Left lung (tissue), 4 donors: ENCODE measurements at regions not wholly inside any gene's neighbourhood (a gene's known extent, or its start where the extent isn't known, plus 50 kb on each side); places are given as distances from the start of the nearest gene placed in this dataset.

ENCODE experiments used
- ATAC-seq: fragments of 200-7000 bp; cut with Tn5 transposase; one replicate; pipeline ENCODE4 v1.9.1; 2020; ENCODE audit warnings: moderate library complexity
- DNase-seq, 4 donors: peaks; one replicate each; pipeline ENCODE4 v3.0.0-alpha.2; 2013 to 2020
- H3K27ac ChIP-seq, 2 donors: fragments of 200-600 bp; sonication (generic) in 1 of 2; one replicate each; pipeline versions ENCODE4 v1.5.0 to v1.8.0; 2020 to 2021
- H3K27me3 ChIP-seq, 2 donors: fragments of 200-600 bp; sonication (generic) in 1 of 2; one replicate each; pipeline versions ENCODE4 v1.5.0 to v1.8.0; 2020 to 2021
- H3K36me3 ChIP-seq, 2 donors: fragments of 200-600 bp; sonication (generic) in 1 of 2; one replicate each; pipeline versions ENCODE4 v1.5.0 to v1.8.0; 2020 to 2021
- H3K4me1 ChIP-seq, 2 donors: fragments of 200-600 bp; one replicate each; pipeline ENCODE4 v1.8.0; 2021
- H3K4me3 ChIP-seq, 2 donors: fragments of 200-600 bp; sonication (generic) in 1 of 2; one replicate each; pipeline versions ENCODE4 v1.5.0 to v1.8.0; 2020 to 2021; ENCODE audit warnings: mild to moderate bottlenecking in 1 of 2
- H3K9me3 ChIP-seq, 2 donors: fragments of 200-600 bp; sonication (generic) in 1 of 2; one replicate each; pipeline versions ENCODE4 v1.5.0 to v1.8.0; 2020 to 2021
- intact Hi-C, 2 donors: fragments of 100-400 bp; cut with DNase I; formaldehyde crosslinking; loops; one replicate each; pipeline versions ENCODE4 v1.11.2 to v1.14.2; 2022
- TF ChIP-seq, protein P1 (sequence below), 2 donors: fragments of 200-600 bp; sonication (generic) in 1 of 2; IDR thresholded peaks; one replicate each; pipeline versions ENCODE4 v1.5.0 to v1.8.0; 2021; ENCODE audit warnings: antibody characterized with exemption in 2 of 2
- donor health status: DM: no; HTN: yes; CAD: no.
- donor health status: DM: no; HTN: no; CAD: no.

DNA sequence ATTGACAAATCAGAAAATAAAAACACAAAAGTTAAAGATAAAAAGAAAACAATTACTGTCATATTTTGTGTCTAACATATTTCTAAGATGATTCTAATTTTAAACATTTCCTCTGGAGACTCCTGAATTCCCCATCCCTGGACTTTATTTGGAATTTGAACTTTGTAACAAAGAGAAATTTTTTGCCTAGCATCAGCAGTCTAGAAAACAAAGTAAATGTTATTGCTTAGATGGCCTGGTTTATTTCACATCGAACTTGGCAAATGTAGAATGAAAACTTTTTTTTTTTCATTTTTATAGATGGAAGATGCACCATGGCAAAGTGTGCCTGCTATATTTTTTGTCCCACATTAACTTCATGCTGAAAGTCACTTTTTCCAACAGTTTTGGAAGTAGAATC, 159.1 kb downstream of the TBX18 start:
- no peak overlapping the region for H3K27ac ChIP-seq
- no peak overlapping the region for H3K4me3 ChIP-seq
- TF ChIP-seq, protein P1, sequence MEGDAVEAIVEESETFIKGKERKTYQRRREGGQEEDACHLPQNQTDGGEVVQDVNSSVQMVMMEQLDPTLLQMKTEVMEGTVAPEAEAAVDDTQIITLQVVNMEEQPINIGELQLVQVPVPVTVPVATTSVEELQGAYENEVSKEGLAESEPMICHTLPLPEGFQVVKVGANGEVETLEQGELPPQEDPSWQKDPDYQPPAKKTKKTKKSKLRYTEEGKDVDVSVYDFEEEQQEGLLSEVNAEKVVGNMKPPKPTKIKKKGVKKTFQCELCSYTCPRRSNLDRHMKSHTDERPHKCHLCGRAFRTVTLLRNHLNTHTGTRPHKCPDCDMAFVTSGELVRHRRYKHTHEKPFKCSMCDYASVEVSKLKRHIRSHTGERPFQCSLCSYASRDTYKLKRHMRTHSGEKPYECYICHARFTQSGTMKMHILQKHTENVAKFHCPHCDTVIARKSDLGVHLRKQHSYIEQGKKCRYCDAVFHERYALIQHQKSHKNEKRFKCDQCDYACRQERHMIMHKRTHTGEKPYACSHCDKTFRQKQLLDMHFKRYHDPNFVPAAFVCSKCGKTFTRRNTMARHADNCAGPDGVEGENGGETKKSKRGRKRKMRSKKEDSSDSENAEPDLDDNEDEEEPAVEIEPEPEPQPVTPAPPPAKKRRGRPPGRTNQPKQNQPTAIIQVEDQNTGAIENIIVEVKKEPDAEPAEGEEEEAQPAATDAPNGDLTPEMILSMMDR (IDR thresholded peaks at IDR 0.05), result no peak
- ATAC-seq (no peak), DNase-seq (no peak)
- intact Hi-C loops, result no loop called here
- H3K27me3 ChIP-seq, result no peaks in the 10 kb centered on the region
- no peaks in the 10 kb centered on the region for H3K36me3 ChIP-seq
- H3K4me1 ChIP-seq, result no peaks in the 10 kb centered on the region
- no peaks in the 10 kb centered on the region for H3K9me3 ChIP-seq

DNA sequence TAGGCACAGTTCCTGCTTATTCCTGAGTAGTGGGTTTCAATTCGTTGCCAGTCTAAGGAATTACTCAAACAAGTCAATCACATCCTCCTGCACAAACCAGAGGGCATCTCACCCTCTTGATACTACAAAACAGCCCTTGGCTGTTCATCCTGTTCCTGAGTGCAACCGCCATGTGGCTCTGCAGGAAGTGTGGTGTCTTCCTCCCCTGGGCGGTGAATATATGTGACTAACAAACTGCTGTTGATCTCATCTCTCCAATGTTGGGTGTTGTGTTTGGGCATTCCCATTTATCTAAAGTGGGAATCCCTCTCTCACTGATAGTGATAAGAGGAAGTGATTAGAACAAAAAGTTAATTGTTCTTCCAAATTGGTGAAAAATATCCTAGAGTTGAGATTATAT, 163.0 kb downstream of the TBX18 start:
- no peaks in the 10 kb centered on the region for H3K9me3 ChIP-seq
- H3K27me3 ChIP-seq, result no peaks in the 10 kb centered on the region
- ATAC-seq (no peak), DNase-seq (no peak)
- intact Hi-C loops, result no loop called here
- H3K27ac ChIP-seq, result no peak overlapping the region
- TF ChIP-seq, protein P1 (IDR thresholded peaks at IDR 0.05), result no peak
- no peaks in the 10 kb centered on the region for H3K36me3 ChIP-seq
- no peak overlapping the region for H3K4me3 ChIP-seq
- H3K4me1 ChIP-seq, result no peaks in the 10 kb centered on the region

DNA sequence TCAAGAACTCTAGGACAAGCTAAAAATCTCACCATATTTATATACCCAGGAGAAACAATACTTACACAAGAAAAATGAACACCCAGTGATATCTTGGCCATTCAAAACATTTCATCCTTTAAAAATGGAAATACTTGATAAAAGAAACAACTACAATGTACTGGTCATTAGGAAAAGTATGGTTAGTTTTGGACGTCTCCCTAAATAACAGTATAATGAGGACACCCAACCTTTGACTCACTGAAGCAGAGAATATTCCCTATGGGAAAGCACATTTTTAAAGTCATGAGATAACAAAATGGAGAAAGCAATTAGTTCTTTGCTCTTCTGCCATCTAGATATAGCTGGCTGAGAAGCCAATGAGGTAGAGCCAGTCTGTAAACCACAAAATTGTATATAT, 164.4 kb downstream of the TBX18 start:
- Histone ChIP-seq H3K27me3 (no peaks in the 10 kb centered on the region), H3K27ac (no peak overlapping the region), H3K4me1 (no peaks in the 10 kb centered on the region), H3K36me3 (no peaks in the 10 kb centered on the region), H3K4me3 (no peak overlapping the region), H3K9me3 (no peaks in the 10 kb centered on the region)
- no peak for DNase-seq
- TF ChIP-seq, protein P1 (IDR thresholded peaks at IDR 0.05), result no peak
- intact Hi-C loops, result no loop called here
- no peak for ATAC-seq

DNA sequence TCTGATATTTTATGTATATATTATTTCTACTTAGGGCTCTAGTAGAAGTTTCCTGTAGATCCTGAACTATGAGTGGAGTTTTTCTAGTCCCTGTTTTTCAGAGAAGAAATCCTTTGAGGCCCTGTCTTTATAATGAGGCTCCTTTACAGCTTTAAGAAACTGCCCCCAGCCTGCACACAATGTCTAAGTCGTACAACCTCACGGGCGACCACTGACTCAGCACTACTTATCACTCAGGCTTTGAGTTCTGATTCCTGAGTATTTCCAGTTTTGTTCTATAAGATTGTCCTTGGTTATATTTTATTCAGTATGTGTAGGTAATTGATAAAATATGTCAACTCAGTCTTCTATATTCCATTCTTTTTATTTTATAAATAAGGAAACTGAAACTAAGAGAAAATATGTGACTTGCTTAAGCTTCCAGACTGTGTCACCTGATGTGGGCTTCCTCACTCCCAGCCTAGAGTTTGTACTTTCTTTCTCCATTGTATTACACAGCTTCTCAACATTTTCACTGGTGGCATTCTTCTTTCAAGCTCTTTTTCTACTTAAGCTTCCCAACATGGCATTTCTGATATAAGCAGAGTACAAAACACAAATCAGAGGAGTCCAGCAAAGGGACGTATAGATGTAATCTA, 167.0 kb downstream of the TBX18 start:
- intact Hi-C loops, result no loop called here
- Histone ChIP-seq H3K27me3 (no peaks in the 10 kb centered on the region), H3K4me1 (no peaks in the 10 kb centered on the region), H3K36me3 (no peaks in the 10 kb centered on the region), H3K4me3 (no peak overlapping the region), H3K27ac (no peak overlapping the region), H3K9me3 (no peaks in the 10 kb centered on the region)
- no peak for ATAC-seq
- TF ChIP-seq, protein P1 (IDR thresholded peaks at IDR 0.05), result no peak
- DNase-seq, result no peak

DNA sequence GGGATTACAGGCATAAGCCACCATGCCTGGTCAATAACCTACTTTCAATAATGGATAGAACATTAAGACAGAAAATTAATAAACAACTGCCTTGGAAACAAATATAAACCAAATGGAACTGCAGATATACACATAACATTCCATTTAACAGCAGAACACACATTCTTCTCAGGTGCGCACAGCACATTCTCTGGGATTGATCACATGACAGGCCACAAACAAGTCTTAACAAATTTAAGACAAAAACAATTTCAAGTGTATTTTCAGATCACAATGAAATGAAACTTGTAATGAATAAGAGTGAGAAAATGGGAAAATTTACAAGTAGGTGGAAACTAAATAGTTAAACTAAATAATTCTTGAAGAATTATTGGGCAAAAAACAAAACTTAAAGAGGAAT, 167.9 kb downstream of the TBX18 start:
- ATAC-seq, result no peak
- Histone ChIP-seq H3K4me3 (no peak overlapping the region), H3K27ac (no peak overlapping the region), H3K27me3 (no peaks in the 10 kb centered on the region), H3K9me3 (no peaks in the 10 kb centered on the region), H3K4me1 (no peaks in the 10 kb centered on the region), H3K36me3 (no peaks in the 10 kb centered on the region)
- DNase-seq, result no peak
- TF ChIP-seq, protein P1 (IDR thresholded peaks at IDR 0.05), result no peak
- intact Hi-C loops, result no loop called here
